ENCODE measurements at regions not wholly inside any gene's neighbourhood (a gene's known extent, or its start where the extent isn't known, plus 50 kb on each side); places are given as distances from the start of the nearest gene placed in this dataset.
"Not testable (repeated sequence)": the region's sequence is repeated elsewhere in the genome, so short reads cannot be mapped to it uniquely, and the experiment has no call there.

DNA sequence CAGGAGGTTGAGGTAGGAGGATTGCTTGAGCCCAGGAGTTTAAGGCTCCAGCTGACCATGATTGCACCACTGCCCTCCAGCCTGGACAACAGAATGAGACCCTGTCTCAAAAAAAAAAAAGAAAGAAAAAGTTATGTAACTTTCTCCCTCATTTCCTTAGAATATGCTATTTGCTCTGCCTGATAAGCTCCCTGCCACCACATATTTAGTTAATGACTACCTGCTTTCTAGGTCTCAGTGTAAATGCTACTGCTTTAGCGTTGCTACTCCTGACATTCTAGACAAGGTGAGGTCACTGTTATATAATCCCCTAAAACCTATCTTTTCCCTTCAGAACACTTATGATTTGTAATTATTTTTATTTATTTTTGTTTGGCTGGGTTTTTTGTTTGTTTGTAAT is 86.3 kb upstream of the AMN1 start:
- H3K27me3 Mint-ChIP-seq, result no peaks in the 10 kb centered on the region
- H3K4me3 Mint-ChIP-seq, result no peak overlapping the region
- intact Hi-C loops (cut with DNase I, micrococcal nuclease), result no loop called here
- CTCF ChIA-PET, result no interaction called here
- ATAC-seq (ENCODE audit: poor library complexity), result no peak
- H3K27ac Mint-ChIP-seq, result no peak overlapping the region
- no peak overlapping the region for H3K27ac ChIP-seq (ENCODE audit: low read depth in 1 of 2, low read length in 2 of 2)
- H3K36me3 Mint-ChIP-seq (ENCODE audit: low read depth), result no peaks in the 10 kb centered on the region
- no peaks in the 10 kb centered on the region for H3K27me3 ChIP-seq (ENCODE audit: control insufficient read depth in 1 of 2, insufficient read depth in 2 of 2, low read length in 2 of 2)
- POLR2A ChIA-PET, result no interaction called here
- H3K9me3 ChIP-seq (ENCODE audit: control insufficient read depth in 1 of 2, insufficient read depth in 1 of 2, low read length in 2 of 2), result no peaks in the 10 kb centered on the region
- H3K4me1 ChIP-seq (ENCODE audit: insufficient read depth, low read length), result peaks cover 5% of the 10 kb centered on the region
- no peaks in the 10 kb centered on the region for H3K36me3 ChIP-seq (ENCODE audit: insufficient read depth, low read length)
- no peak for DNase-seq
- TF ChIP-seq, protein P1, sequence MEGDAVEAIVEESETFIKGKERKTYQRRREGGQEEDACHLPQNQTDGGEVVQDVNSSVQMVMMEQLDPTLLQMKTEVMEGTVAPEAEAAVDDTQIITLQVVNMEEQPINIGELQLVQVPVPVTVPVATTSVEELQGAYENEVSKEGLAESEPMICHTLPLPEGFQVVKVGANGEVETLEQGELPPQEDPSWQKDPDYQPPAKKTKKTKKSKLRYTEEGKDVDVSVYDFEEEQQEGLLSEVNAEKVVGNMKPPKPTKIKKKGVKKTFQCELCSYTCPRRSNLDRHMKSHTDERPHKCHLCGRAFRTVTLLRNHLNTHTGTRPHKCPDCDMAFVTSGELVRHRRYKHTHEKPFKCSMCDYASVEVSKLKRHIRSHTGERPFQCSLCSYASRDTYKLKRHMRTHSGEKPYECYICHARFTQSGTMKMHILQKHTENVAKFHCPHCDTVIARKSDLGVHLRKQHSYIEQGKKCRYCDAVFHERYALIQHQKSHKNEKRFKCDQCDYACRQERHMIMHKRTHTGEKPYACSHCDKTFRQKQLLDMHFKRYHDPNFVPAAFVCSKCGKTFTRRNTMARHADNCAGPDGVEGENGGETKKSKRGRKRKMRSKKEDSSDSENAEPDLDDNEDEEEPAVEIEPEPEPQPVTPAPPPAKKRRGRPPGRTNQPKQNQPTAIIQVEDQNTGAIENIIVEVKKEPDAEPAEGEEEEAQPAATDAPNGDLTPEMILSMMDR (IDR thresholded peaks at IDR 0.05), result no peak
- H3K9me3 Mint-ChIP-seq, result peaks cover 2% of the 10 kb centered on the region
- H3K4me1 Mint-ChIP-seq (ENCODE audit: low read depth), result peaks cover 30% of the 10 kb centered on the region
- H3K4me3 ChIP-seq (ENCODE audit: low read length), result no peak overlapping the region

DNA sequence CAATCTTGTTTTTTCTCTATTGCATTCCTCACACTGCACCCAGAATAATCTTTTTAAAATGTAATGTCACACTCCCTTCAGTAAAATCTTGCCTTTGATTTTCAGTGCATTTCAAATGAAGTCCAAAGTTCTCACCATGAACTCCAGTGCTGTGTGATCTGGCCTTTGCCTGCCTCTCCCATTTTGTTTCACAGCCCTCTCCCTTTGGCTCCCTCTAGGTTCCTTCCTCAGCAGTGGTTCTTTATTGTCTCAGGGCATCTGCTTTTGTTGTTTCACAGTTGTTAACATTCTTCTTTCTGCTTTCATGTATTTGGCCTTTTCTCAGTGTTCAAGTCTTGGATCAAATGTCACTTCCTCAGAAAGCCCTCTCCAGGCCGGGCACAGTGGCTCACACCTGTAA is 84.5 kb upstream of the AMN1 start:
- CTCF ChIA-PET, result no interaction called here
- peaks cover 20% of the 10 kb centered on the region for H3K4me1 Mint-ChIP-seq (ENCODE audit: low read depth)
- no peaks in the 10 kb centered on the region for H3K36me3 Mint-ChIP-seq (ENCODE audit: low read depth)
- no peaks in the 10 kb centered on the region for H3K27me3 ChIP-seq (ENCODE audit: control insufficient read depth in 1 of 2, insufficient read depth in 2 of 2, low read length in 2 of 2)
- intact Hi-C loops (cut with DNase I, micrococcal nuclease), result loop anchor here in 1 of 2 experiments (5.0 kb wide), 1 partner anchor 46 kb away; no protein-coding TSS in a partner anchor
- no peak for DNase-seq
- H3K9me3 Mint-ChIP-seq, result peaks cover 2% of the 10 kb centered on the region
- no peak overlapping the region for H3K4me3 Mint-ChIP-seq
- no peaks in the 10 kb centered on the region for H3K36me3 ChIP-seq (ENCODE audit: insufficient read depth, low read length)
- H3K4me1 ChIP-seq (ENCODE audit: insufficient read depth, low read length), result peaks cover 5% of the 10 kb centered on the region
- H3K27me3 Mint-ChIP-seq, result no peaks in the 10 kb centered on the region
- H3K4me3 ChIP-seq (ENCODE audit: low read length), result no peak overlapping the region
- H3K9me3 ChIP-seq (ENCODE audit: control insufficient read depth in 1 of 2, insufficient read depth in 1 of 2, low read length in 2 of 2), result no peaks in the 10 kb centered on the region
- no peak overlapping the region for H3K27ac ChIP-seq (ENCODE audit: low read depth in 1 of 2, low read length in 2 of 2)
- H3K27ac Mint-ChIP-seq, result no peak overlapping the region
- no peak for ATAC-seq (ENCODE audit: poor library complexity)
- TF ChIP-seq, protein P1 (IDR thresholded peaks at IDR 0.05), result no peak
- POLR2A ChIA-PET, result no interaction called here

DNA sequence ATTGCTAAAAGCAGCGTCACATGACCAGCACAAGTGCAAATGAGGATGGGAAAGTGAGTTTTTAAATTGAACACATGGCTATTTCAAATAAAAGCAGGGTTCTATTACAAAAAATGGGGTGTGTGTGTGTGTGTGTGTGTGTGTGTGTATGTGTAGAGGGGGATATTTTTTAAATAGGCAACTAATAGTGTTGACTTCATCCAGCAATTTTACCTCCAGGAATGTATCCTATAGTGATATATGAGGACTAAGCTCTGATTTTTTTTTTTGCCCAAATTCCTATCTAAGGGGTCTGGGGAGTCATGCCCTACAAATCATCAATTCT is 78.9 kb upstream of the AMN1 start:
- TF ChIP-seq, protein P1 (IDR thresholded peaks at IDR 0.05), result no peak
- POLR2A ChIA-PET, result interaction anchor here (0.7 to 2.4 kb wide), 3 partner anchors 78 to 152 kb away, joined by 3 to 8 read pairs (median 3); partner anchors contain the start of gene RESF1
- no peaks in the 10 kb centered on the region for H3K27me3 Mint-ChIP-seq
- intact Hi-C loops (cut with DNase I, micrococcal nuclease), result loop anchor here in 1 of 2 experiments (10.0 kb wide), 1 partner anchor 157 kb away; no protein-coding TSS in a partner anchor
- Histone ChIP-seq H3K36me3 (ENCODE audit: insufficient read depth, low read length) (no peaks in the 10 kb centered on the region), H3K9me3 (ENCODE audit: control insufficient read depth in 1 of 2, insufficient read depth in 1 of 2, low read length in 2 of 2) (peaks cover 0 to 7% of the 10 kb centered on the region in 2 experiments), H3K27me3 (ENCODE audit: control insufficient read depth in 1 of 2, insufficient read depth in 2 of 2, low read length in 2 of 2) (no peaks in the 10 kb centered on the region), H3K4me3 (ENCODE audit: low read length) (no peak overlapping the region), H3K4me1 (ENCODE audit: insufficient read depth, low read length) (peaks cover 22% of the 10 kb centered on the region), H3K27ac (ENCODE audit: low read depth in 1 of 2, low read length in 2 of 2) (peak overlapping the region in 1 of 2 donors; percentile 36)
- H3K27ac Mint-ChIP-seq, result peak overlapping the region; percentile 84
- CTCF ChIA-PET, result interaction anchor here (1.1 kb wide), 1 partner anchor 126 kb away, joined by 3 read pairs; no protein-coding TSS in a partner anchor
- H3K36me3 Mint-ChIP-seq (ENCODE audit: low read depth), result no peaks in the 10 kb centered on the region
- peak in 1 of 14 experiments; percentile 25 for DNase-seq
- no peak overlapping the region for H3K4me3 Mint-ChIP-seq
- no peaks in the 10 kb centered on the region for H3K9me3 Mint-ChIP-seq
- no peak for ATAC-seq (ENCODE audit: poor library complexity)
- H3K4me1 Mint-ChIP-seq (ENCODE audit: low read depth), result peaks cover 52% of the 10 kb centered on the region

DNA sequence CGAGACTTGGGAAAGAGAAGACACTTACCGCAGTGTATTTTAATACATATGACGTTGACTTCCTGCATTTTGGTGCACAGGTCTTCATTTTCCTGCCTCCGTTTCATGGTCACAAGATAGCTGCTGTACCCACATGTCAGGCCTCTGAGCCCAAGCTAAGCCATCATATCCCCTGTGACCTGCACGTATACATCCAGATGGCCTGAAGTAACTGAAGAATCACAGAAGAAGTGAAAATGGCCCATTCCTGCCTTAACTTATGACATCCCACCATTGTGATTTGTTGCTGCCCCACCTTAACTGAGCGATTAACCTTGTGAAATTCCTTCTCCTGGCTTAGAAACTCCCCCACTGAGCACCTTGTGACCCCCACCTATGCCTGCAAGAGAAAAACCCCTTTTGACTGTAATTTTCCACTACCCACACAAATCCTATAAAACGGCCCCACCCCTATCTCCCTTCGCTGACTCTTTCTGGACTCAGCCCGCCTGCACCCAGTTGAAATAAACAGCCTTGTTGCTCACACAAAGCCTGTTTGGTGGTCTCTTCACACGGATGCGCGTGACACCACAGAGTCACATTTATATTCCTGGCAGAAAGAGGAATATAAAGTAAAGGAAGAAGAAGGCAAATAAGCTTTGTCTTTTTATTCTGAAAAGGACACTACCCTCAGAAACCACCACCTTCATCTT is 78.4 kb upstream of the AMN1 start:
- peaks cover 54% of the 10 kb centered on the region for H3K4me1 Mint-ChIP-seq (ENCODE audit: low read depth)
- Histone ChIP-seq H3K4me1 (ENCODE audit: insufficient read depth, low read length) (peaks cover 26% of the 10 kb centered on the region), H3K27ac (ENCODE audit: low read depth in 1 of 2, low read length in 2 of 2) (peak overlapping the region in 1 of 2 donors; percentile 36)
- H3K36me3 Mint-ChIP-seq (ENCODE audit: low read depth); H3K36me3 ChIP-seq (ENCODE audit: insufficient read depth, low read length); H3K9me3 ChIP-seq (ENCODE audit: control insufficient read depth in 1 of 2, insufficient read depth in 1 of 2, low read length in 2 of 2); H3K27me3 Mint-ChIP-seq; H3K9me3 Mint-ChIP-seq; H3K27me3 ChIP-seq (ENCODE audit: control insufficient read depth in 1 of 2, insufficient read depth in 2 of 2, low read length in 2 of 2); H3K4me3 ChIP-seq (ENCODE audit: low read length): not testable (repeated sequence)
- intact Hi-C loops (cut with DNase I, micrococcal nuclease), result loop anchor here in 1 of 2 experiments (10.0 kb wide), 1 partner anchor 158 kb away; no protein-coding TSS in a partner anchor
- ChIA-PET POLR2A (interaction anchor here (0.6 to 2.4 kb wide), 4 partner anchors 78 to 152 kb away, joined by 3 to 8 read pairs (median 3); partner anchors contain the start of gene RESF1), CTCF (interaction anchor here (1.1 kb wide), 1 partner anchor 125 kb away, joined by 3 read pairs; no protein-coding TSS in a partner anchor)
- H3K4me3 Mint-ChIP-seq, result peak overlapping the region; percentile 47
- H3K27ac Mint-ChIP-seq, result peak overlapping the region; percentile 84
- ATAC-seq (ENCODE audit: poor library complexity), result peak; percentile 58
- peak in 3 of 14 experiments; percentile 20 to 59 (median 34) for DNase-seq

DNA sequence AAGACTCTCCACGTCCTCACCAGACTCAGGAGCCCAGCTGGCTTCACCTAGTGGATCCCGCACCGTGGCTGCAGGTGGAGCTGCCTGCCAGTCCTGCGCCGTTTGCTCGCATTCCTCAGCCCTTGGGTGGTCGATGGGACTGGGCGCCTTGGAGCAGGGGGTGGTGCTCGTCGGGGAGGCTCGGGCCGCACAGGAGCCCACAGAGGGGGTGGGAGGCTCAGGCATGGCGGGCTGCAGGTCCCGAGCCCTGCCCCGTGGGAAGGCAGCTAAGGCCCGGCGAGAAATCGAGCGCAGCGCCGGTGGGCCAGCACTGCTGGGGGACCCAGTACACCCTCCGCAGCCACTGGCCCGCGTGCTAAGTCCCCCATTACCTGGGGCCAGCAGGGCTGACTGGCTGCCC is 76.9 kb upstream of the AMN1 start:
- DNase-seq; H3K27ac Mint-ChIP-seq; CTCF ChIA-PET; H3K9me3 ChIP-seq (ENCODE audit: control insufficient read depth in 1 of 2, insufficient read depth in 1 of 2, low read length in 2 of 2); H3K27me3 Mint-ChIP-seq; H3K27ac ChIP-seq (ENCODE audit: low read depth in 1 of 2, low read length in 2 of 2); H3K9me3 Mint-ChIP-seq; POLR2A ChIA-PET; H3K27me3 ChIP-seq (ENCODE audit: control insufficient read depth in 1 of 2, insufficient read depth in 2 of 2, low read length in 2 of 2); H3K36me3 ChIP-seq (ENCODE audit: insufficient read depth, low read length); H3K4me3 ChIP-seq (ENCODE audit: low read length); ATAC-seq (ENCODE audit: poor library complexity); H3K36me3 Mint-ChIP-seq (ENCODE audit: low read depth); H3K4me3 Mint-ChIP-seq: not testable (repeated sequence)
- intact Hi-C loops (cut with DNase I, micrococcal nuclease), result loop anchor here in 1 of 2 experiments (10.0 kb wide), 1 partner anchor 159 kb away; no protein-coding TSS in a partner anchor
- peaks cover 54% of the 10 kb centered on the region for H3K4me1 Mint-ChIP-seq (ENCODE audit: low read depth)
- H3K4me1 ChIP-seq (ENCODE audit: insufficient read depth, low read length), result peaks cover 30% of the 10 kb centered on the region

Data from CD4-positive, alpha-beta T cell (primary cell).